RPMI8226 (cell line): ENCODE measurements at regions not wholly inside any gene's neighbourhood (a gene's known extent, or its start where the extent isn't known, plus 50 kb on each side); places are given as distances from the start of the nearest gene placed in this dataset.
"Not testable (repeated sequence)": the region's sequence is repeated elsewhere in the genome, so short reads cannot be mapped to it uniquely, and the experiment has no call there.

Experiments
- DNase-seq: peaks from one replicate; pipeline ENCODE4 v3.0.0-alpha.2; 2015

DNA sequence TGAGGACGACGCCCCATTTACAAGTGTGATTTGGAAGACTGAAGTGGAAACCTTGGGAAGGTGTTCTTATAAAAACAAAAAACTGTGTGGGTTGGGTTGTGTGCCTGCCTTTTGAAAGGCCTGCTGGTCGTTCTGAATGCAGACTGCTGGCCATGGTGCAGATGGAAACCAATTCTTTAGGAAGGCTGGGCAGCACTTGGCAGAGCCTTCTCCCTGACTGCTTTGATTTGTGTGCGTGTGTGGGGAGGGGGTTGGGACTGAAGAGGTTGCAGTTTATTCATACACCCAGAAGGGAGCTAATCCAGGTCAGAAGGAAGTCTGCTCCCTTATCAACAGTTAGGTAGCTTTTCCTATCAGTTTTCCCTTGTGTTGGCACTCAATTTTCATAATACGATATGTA lies 288.7 kb downstream of the SOX2 start:
- no peak for DNase-seq

DNA sequence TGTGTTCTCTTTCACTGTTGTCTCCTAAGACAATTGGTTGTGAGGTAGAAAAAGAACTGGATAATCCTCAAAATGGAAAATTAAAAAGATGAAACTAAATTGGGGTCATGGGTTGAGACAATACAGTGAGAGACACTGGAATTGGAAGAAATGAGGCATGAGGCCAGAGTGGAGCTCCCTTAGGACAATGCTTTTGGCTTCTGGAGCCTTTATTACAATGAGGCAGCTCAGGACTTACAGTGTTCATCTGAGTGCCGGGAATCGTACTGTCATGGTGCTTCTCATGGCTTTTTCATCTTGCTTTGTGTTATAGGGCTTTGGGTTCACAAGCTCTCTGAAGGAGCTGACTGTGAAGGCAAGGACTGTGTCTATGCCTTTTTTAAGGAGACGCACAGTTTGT lies 293.5 kb downstream of the SOX2 start:
- no peak for DNase-seq

DNA sequence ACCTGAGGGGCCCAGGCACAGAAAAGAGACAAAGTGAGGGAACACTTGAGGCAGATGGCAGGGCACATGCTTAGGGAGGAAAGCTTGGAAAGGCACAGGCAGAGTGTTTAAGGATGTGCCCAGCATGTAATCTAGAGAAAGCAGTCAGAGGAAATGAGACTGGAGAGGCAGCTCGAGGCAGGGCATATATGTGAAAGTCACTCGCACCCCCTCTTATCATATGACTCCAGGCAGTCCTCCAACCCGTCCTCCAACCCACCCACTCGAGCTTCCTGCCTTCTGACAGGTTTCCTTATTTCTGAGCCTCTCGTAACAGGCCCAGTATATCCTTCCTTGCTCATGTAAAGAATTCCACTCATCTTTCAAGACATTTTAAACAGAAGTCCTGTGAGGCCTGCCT lies 294.0 kb downstream of the SOX2 start:
- DNase-seq: no peak

DNA sequence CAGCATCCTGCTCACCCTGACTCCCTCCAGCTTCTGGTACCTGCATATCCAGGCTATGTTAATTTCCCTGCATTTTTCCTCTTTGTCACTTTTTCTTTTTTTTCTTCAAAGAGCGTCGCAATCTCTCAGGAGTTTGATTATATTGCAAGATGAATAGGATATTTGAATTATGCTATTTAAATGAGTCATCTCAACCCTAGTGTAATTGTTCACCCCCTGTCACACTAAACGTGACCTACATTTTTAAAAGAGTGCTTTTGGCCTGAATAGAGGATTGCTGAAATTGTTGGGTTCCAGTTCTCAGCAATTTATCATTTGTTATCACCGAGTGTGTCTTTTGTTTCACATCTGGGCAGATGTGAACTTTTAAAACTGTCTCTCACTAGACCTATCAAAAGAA lies 294.7 kb downstream of the SOX2 start:
- no peak for DNase-seq

DNA sequence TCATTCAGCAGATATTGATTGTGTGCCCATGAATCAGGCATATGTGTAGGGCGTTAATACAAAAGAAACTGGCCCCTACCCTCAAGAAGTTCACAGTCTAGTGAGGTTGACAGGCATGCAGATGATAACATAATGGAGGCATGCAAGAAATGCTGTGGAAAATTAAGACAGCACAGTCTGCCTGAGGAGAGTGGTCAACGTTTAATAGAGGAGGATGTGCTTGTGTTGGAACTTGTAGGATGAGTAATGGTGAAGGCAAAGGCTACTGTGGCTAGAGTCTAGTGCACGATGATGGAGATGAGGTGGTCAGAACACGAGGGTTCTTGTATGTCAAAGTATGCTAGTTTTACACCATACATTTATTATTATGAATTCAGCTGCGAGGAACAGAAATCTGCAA lies 295.7 kb downstream of the SOX2 start:
- DNase-seq: no peak

DNA sequence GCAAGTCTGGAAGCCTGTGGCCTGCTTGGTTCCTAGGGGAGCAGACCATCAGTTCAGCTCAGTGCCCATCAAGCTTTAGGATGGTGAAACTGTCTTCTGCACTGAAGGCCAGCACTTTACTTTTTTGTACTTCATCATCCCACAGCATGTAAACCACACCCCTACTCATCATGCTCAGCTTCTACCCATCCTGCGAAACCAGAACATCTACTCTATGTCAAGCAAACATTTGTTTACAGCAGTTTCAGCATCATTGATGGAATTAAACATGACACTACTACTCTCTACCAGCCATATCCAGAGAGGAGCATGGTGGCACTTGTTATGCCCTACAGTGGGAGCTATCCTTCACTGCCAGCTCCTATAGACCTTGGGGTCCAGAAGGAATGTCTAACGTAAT lies 306.6 kb downstream of the SOX2 start:
- no peak for DNase-seq

DNA sequence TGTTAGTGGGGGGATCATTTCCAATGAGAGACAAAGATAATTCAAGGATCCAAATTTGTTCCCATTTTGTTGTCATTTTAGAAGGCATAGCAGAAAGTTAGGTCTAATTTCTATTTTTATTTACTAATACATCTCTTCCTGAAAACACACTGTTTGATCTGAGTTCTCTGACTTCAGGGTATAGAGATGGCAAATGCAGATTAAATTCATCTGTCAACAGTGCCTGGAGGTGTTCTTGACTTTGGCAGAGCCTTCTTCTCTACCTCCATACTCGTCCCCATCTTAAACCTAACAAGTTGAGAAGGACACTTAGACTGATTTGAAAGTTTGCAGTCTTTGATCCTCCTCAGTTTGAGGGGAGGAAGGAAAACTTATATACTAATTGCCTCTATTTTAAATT lies 308.2 kb downstream of the SOX2 start:
- DNase-seq: no peak

DNA sequence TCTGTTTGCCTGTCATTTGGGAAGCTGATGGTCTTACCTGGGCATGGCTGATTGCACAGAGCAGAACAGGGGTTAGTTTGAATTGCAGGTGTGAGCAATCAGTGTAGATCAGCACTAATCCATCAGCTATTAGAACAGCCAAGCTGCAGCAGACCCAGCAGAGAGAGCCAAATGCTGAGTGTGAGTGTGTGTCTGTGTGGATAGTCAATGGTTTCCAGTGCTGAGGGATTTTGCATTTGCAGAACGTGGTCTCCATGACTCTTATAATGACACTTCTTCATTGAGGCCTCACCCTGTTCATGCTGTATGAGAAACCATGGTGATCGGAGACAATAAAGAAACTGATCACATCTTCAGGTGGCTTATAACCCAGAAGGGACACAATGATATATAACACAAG lies 312.1 kb downstream of the SOX2 start:
- no peak for DNase-seq

DNA sequence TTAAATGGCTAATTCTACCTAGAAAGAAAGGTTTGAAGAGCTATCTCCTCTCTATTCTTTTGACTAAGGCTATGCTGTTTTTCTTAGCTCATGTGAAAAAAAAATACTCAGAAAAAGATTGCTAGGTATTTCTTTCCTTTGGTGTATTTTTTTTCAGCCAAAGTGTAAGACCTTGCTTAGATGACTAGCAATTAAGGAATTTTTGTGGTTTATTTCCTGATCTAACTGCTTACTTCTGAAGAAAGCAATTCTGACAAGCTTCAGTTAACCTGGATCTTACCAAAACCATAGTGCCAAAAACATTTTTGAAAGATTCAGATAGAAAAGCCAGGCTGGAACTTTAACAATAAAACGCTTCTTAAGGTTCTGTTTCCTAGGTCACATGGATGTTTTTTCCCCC lies 315.6 kb downstream of the SOX2 start:
- no peak for DNase-seq

DNA sequence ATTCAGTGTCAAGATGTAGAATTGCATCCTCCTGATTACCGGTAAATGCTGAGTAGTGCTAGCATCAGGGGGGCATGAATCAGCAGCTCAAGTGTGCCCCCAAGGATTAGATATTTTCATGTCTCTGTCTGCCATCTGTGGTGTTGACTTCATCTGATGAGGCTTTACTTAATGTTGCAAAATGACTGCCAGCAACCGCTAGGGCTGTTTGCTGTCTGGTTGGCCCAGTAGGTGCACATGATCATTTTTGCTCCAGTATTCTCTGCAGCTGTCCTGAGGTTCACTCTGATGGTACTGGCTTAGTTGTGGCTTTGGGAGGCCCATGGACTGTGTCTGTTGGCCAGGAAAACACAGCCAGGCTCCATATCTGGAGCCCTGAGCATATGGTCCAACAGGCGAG lies 316.4 kb downstream of the SOX2 start:
- no peak for DNase-seq

DNA sequence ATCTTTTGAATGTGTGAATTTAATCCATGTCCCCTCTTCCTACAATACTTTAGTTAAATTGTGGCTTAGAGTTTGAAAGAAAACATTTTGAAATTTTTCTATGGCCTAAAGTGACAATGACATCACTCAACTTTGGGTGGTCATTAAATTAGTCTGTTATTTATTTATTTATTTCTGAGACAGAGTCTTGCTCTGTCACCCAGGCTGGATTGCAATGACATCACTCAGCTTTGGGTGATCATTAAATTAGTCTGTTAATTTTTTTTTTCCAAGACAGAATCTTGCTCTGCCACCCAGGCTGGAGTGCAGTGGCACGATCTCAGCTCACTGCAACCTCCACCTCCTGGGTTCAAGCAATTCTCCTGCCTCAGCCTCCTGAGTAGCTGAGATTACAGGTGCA lies 322.5 kb downstream of the SOX2 start:
- not testable (repeated sequence) for DNase-seq

DNA sequence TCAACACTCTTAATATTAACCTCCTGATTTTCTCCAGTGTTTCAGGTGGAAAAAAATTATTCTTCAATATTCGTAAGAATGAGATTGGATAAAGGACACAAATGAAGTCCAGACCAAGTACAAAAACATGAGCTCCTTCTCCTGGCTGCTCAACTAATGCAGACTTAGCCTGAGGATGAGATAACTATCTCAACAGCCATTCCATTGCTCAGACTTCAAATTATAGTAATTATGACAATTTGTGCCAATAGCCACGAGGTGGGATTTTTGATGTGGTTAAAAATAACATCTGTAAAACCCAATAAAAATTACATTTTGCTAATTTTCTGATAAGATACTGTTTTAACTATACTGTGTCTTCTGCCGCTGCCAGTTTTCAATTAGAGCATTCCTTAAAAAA lies 323.6 kb downstream of the SOX2 start:
- DNase-seq: no peak

DNA sequence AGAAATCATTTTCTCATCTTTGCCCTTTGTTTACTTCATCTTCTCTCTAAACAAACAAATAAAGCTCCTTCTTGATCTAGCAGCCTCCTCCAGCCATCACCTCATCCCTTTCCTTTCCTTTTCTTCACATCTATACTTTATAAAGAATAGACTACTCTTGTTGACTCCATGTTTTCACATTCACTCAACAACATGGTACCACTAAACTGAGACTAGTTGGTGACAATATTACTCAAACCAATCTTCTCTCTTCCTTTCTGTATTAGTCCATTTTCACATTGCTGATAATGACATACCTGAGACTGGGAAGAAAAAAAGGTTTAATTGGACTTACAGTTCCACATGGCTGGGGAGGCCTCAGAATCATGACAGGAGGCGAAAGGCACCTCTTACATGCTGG lies 324.7 kb downstream of the SOX2 start:
- DNase-seq: no peak

DNA sequence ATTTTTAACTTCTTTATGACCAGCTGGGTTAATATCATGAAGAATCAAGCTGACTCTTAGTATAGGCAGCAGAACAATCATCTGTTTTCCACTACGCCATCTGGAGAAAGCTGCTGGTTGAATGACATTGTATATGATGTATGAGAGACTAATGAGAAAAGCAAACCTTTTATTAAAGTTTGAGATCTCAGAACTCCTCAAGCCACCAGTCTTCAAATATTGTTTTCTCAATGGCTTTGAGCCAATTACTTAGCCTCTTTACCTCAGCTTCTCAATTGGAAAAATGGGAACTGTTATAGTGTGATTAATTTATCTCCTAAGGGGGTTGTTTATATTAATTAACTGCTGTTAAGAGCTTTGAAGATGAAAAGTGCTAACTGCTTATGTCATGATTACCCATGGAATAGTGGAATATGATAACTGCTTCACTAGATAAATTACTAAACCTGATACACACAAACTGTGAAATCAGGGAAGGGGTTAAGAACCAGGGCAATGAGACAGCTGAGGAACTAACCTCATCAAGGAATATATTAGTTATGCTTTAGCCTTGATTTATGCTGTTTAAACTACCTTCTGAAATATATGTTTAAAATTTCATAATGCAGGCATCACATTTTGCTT lies 330.1 kb downstream of the SOX2 start:
- no peak for DNase-seq

DNA sequence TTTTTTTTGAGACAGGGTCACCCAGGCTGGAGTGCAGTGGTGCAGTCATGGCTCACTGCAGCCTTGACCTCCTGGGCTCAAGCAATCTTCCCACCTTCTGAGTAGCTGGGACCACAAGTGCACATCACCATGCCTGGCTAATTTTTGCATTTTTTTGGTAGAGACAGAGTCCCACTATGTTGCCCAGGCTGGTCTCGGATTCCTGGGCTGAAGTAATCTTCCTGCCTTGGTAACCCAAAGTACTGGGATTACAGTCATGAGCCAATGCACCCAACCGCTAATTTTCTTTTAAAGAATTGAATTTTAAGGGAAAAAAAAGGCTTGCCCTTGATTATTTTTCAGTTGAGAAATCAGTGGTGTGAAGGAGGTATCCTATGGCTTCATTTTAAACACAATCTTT lies 334.0 kb downstream of the SOX2 start:
- no peak for DNase-seq

DNA sequence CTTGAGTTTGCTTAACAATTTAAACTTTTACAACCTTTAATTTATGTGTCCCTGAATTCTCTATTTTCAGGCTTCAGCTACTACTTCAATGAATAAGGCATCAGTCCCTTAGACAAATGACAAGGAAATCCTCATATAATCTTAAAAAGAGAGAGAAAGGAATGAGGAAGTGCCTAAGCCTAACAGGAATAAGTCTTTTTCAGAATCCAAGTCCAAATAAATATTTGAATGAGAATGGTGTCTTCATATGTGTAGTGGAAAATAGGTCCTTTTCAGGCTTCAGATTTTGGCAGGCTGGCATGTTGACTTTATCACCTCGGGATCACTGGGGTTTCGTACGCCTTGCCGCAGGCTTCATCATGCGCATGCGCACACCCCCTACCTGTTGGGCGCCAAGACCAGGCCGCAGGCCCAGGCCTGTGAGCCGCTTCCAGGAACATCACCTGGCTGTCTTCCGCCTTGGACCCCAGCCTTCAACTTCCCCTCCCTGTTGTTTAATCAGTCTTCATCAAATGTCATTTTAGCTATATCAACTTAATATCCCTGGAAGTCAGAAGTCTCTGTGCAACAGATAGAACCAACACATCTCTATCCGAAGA lies 334.5 kb downstream of the SOX2 start:
- no peak for DNase-seq

DNA sequence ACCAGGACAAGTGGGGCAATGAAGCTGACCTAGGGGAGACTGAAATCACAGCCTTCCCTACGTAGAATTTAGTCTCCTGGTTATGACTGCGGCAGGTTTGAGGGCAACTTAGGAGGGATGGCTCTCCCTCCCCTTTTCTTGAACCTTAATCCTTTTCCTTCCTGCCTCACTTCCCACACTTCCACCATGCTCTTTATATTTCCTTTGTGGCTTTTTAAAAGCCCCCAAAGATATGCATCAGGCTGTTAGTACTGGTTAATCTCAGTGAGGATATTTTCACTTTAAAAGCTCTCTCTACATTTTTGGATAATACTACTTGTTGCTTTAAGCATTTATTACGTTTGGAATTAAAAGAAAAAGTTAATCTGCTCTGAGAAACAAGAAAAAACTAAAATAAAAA lies 339.2 kb downstream of the SOX2 start:
- no peak for DNase-seq

DNA sequence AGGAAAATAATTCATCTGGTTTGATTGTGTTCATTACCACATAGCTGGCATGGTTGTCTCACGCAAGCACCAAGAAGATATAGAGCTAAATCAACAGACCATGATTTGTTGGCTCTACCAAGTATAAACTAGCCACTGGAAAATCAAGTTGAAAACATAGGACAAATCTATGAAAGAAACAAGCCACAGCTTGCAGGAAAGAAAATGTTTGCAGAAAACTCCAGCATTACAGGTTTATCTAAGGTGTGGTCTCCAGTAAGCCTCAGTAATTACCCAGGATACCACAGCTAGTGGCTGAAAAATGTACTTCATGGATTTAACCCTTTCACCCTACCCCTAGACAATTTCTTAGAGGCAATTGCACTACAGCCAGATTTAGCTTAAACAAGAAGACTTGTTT lies 340.6 kb downstream of the SOX2 start:
- DNase-seq: no peak

DNA sequence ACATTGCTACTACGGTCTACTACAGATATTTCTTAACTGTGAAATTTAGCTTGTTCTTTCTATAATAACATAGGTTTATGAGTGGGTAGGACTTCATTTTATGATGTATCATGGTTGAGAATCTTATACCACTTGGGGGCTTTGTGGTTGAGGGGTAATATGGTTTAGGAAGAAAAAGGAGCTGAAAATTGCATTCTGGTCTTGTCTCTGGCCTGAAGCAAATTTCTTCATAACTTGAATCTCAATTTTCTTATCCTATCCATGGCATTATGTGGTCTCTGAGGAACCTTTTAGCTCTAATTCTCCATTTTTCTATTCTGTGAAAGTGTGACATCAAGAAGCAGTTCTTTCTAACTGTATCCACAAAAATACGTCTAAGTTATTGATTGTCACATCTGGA lies 341.0 kb downstream of the SOX2 start:
- DNase-seq: no peak

DNA sequence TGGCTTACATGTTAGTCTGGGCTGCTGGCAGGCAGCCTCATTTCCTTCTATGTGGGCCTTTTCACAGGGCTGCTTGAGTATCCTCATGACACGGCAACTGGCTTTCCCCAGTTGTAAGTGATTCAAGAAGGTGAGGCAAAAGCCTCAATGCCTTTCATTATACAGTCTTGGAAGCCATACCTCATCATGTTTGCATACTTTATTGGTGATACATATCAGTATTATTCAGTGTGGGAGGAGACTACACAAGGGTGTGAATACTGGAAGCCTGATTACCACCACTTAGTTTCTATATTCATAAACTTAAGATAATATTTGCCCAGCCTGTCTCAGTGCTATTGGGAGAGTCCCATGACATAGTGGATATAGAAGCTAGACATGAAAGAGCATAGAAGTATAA lies 346.8 kb downstream of the SOX2 start:
- no peak for DNase-seq

DNA sequence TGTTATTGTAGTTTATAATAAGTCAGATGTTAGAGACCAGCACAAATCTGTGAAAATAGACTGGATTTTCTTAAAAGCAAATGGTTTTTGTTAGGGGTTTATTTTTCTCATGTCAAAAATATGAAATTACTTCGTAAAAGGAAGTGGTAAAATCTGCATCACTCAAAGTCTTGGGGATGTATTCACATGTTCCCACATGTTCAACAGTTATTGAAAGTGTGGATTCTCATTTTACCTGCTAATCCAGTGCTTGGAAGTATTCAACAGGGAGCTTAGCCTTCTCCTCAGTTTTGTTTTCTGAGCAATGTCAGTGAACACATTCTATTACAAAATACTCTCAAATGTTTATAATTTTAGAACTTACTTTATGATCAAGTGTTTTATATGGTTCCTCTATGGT lies 352.0 kb downstream of the SOX2 start:
- DNase-seq: no peak

DNA sequence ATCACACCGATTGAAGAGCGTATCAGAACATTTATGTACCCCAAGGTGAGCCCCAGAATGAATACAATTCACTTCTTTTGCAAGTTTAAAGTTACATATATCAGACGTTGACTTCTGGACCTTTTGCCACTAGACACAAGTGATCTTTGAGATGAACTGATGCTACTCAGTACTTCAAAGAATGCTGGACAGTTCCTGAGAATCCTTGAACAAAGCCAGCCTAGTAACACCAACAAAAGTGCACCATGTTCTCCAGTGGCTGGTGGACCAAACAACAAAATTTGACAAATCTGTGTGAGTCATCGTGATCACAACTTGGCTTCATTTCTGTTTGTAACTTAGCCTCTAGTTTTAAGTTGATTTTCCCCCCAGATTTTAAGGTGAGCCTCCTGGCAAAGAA lies 355.7 kb downstream of the SOX2 start:
- no peak for DNase-seq

DNA sequence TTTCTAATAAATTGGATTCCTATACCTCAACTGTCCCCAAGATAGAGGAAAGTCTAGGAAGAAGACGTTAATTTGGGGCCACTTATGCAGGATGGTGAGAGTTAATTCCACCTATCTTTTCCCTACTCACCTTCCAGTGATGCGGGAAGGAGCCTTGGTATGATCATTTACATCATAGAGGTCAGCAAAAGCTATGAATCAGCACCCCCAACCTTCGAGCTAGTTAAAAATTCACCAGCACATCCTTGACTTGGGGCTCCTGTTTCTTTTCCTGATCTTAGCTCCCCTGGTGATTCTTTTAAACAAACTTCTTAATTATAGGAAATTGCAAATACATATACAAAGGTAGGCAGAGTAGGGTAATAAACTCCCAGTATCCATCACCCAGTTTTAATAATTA lies 366.6 kb downstream of the SOX2 start:
- no peak for DNase-seq

DNA sequence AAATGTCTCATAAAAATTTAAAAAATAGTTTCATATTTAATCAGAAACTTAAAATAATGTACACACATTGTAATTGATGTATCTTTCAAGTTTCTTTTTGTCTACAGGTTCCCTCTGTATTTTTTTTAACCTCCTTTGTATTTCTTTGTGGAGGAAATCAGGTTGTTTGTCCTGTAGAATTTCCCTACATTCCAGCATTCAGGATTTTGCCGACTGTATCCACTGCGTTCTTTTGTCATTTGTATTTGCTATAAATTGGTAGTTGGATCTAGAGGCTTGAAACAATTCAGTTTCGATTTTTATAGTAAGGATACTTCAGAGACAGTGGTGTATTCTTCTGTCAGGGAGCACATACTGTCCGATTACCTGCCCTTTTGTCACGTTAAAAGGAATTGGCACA lies 367.2 kb downstream of the SOX2 start:
- DNase-seq: no peak

DNA sequence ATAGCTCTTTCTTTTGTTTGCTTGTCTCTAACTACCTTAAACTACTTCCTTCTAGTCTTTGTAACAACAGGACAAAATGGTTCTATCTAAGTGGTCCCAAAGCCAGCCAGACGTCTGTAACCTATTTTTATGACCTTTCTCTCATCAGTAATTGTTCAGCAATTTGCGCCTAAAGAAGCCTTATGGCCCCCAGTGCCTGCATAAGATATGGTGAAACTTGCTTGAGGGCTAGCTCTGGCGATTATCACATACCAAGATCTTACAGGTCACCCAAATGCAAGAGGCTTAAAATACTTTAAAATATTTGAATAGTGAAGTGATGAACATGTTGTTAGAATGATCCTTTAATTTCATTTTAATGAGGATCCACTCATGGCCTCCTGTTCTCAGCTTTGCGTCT lies 369.4 kb downstream of the SOX2 start:
- DNase-seq: no peak

DNA sequence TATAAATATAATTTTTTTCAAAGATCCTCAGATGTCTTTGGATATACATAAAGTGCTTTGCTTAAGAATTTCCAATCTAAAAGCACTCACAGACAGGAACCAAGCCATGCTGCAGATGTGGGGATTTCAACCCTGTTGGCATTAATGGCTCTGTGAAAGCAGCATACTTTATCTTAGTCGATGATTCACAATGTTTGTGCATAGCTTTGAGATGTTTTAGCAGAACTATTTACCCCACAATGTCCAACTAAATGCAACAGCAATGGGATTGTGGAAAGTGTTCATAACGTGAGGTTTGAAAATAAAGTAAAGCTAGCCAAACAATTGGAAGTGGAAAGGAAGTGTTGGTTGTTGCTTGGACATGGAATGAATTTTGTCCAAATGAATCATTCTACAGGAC lies 371.4 kb downstream of the SOX2 start:
- DNase-seq: no peak
